RWPE1 (cell line): ENCODE measurements at regions not wholly inside any gene's neighbourhood (a gene's known extent, or its start where the extent isn't known, plus 50 kb on each side); places are given as distances from the start of the nearest gene placed in this dataset.

Source experiments
- CTCF ChIA-PET: fragments of 350-600 bp; sonication (Branson Sonifier 250); formaldehyde crosslinking; extraction: SDS; loops from one replicate; lab custom pipeline; 2021; lab: Yijun Ruan, JAX
- POLR2A ChIA-PET: fragments of 400-600 bp; formaldehyde crosslinking; extraction: SDS; loops from one replicate; lab custom pipeline; 2020; ENCODE audit warnings: antibody characterized with exemption; ENCODE audit not compliant: low non-redundant PET; lab: Yijun Ruan, JAX
- DNase-seq: peaks from one replicate; pipeline ENCODE4 v3.0.0; 2012; ENCODE audit warnings: low spot score
- H3K27ac ChIP-seq: fragments of 450-650 bp; 2 replicates; pipeline ENCODE4 v1.5.1; 2017
- TF ChIP-seq, protein P1 (sequence below): fragments of 450-650 bp; conservative IDR thresholded peaks from 2 replicates; pipeline ENCODE4 v1.5.1; 2017; ENCODE audit warnings: low read depth, mild to moderate bottlenecking

DNA sequence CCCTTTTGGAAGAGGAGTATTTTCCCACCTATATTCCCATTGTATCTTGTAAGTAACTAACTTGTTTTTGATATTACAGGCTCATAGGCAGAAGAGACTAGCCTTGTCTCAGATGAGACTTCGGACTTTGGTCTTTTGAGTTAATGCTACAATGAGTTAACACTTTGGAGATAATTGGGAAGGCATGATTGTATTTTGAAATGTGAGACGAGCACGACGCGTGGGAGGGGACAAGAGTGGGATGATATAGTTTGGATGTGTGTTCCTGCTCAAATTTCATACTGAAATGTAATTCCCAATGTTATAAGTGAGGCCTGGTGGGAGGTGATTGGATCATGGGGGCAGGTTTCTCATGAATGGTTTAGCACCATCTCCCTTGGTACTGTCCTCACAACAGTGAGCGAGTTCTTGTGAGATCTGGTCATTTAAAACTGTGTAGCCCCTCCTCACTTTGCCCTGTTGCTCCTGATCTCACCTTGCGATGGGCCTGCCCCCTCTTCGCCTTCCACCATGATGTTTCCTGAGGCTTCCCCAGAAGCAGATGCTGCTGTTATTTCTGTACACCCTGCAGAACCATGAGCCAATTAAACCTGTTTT lies 721.5 kb upstream of the CTNND2 start:
- ChIA-PET POLR2A (no interaction called here), CTCF (no interaction called here)
- no peak overlapping the region for H3K27ac ChIP-seq
- TF ChIP-seq, protein P1, sequence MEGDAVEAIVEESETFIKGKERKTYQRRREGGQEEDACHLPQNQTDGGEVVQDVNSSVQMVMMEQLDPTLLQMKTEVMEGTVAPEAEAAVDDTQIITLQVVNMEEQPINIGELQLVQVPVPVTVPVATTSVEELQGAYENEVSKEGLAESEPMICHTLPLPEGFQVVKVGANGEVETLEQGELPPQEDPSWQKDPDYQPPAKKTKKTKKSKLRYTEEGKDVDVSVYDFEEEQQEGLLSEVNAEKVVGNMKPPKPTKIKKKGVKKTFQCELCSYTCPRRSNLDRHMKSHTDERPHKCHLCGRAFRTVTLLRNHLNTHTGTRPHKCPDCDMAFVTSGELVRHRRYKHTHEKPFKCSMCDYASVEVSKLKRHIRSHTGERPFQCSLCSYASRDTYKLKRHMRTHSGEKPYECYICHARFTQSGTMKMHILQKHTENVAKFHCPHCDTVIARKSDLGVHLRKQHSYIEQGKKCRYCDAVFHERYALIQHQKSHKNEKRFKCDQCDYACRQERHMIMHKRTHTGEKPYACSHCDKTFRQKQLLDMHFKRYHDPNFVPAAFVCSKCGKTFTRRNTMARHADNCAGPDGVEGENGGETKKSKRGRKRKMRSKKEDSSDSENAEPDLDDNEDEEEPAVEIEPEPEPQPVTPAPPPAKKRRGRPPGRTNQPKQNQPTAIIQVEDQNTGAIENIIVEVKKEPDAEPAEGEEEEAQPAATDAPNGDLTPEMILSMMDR: no peak
- DNase-seq: no peak

DNA sequence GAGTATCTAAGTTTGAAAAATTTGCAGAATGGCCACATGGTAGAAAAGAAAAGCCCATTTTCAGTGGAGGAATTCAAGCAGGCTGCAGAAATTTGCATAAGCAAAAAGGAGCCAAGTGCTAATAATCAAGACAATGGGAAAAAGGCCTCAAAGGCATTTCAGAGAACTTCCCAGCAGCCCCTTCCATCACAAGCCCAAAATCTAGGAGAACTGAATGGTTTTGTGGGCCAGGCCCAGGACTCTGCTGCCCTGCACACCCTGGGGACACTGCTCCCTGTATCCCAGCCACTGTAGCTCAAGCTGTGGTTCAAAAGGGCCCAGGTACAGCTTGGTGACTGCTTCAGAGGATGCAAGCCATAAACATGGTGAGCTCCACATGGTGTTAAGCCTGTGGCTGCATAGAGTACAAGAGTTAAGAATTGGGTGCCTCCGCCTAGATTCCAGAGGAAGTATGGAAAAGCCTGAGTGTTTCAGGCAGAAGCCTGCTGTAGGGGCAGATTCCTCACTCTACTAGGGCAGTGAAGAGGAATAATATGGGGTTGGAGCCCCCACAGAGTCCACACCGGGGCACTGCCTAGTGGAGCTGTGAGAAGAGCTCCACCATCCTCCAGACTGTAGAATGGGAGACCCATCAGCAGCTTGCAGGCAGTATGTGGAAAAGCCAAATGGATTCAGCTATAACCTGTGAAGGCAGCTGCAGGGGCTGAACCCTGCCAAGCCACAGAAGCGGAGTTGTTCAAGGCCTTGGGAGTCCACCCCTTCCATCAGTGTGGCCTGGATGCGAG lies 720.7 kb upstream of the CTNND2 start:
- ChIA-PET CTCF (no interaction called here), POLR2A (no interaction called here)
- TF ChIP-seq, protein P1: no peak
- no peak for DNase-seq
- H3K27ac ChIP-seq: no peak overlapping the region

DNA sequence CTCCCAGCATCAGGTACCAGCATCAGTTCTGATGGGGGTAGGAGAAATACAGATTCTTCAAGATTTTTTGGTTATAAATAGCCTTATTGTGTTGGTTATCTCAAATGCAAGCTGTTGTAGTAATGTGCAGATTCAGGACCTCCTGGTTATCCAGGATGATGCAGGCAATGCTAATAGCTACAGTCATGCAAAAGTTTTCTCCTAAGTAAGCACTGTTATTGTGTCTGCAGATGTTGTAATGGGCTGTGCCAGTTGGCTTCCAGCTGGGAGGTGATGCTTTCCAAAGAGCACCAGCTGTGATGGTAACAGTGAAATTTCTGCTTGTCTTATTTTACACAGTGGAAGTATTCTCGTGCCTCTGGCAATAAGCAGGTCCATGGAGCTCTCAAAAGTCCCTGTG lies 719.2 kb upstream of the CTNND2 start:
- H3K27ac ChIP-seq: no peak overlapping the region
- DNase-seq: no peak
- TF ChIP-seq, protein P1: no peak
- POLR2A ChIA-PET: no interaction called here
- CTCF ChIA-PET: no interaction called here

DNA sequence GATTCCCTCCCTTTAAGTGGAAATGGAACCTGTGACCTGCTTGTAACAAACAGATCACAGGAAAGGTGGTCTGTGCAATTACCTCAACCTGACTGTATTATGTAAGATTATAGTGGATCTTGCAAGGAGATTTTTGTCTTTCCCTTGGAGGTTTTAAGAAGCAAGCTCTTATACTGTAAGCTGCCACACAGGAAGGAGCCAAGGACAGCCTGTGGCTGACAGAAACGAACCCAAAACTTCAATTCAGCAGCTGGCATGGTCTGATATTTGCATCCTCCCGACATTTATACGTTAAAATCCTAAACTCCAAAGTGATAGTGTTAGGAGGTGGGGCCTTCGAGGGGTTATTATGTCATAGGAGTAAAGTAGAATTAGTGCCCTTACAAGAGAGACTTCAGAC lies 711.8 kb upstream of the CTNND2 start:
- ChIA-PET CTCF (no interaction called here), POLR2A (no interaction called here)
- TF ChIP-seq, protein P1: no peak
- no peak for DNase-seq
- no peak overlapping the region for H3K27ac ChIP-seq

DNA sequence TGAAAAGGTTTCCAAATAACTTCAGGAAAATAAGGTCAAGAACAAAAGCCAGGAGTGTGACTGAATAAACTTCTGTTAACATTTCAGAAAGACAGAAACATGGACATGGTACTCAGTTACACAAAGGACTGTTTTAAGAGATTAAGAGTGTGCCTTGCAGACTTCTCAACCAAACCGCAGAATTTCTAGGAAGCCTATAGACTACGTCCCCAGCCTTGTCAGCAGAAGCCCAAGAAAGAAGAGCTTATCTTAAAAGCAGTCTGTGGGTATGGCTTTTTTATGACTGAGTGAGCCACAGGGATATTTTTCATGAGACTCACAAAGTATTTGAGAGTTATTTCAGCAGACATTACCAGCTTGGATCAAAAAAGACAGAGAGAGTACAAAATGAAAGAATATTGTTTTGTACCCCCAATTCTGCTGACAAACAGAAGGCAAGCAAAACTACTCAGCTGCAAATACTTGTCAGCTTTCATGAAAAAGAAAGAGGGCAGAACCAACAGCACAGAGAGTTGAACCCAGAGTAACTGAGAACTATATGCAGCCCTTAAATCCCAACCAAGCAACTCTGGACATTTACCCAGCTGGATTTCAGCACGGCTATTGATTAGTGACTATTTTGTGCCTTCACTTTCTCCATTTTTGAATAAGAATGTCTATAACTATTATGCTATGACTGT lies 711.0 kb upstream of the CTNND2 start:
- DNase-seq: no peak
- POLR2A ChIA-PET: no interaction called here
- TF ChIP-seq, protein P1: no peak
- H3K27ac ChIP-seq: no peak overlapping the region
- CTCF ChIA-PET: interaction anchor here (0.6 kb wide), 1 partner anchor 65 kb away, joined by 4 read pairs; no protein-coding TSS in a partner anchor

DNA sequence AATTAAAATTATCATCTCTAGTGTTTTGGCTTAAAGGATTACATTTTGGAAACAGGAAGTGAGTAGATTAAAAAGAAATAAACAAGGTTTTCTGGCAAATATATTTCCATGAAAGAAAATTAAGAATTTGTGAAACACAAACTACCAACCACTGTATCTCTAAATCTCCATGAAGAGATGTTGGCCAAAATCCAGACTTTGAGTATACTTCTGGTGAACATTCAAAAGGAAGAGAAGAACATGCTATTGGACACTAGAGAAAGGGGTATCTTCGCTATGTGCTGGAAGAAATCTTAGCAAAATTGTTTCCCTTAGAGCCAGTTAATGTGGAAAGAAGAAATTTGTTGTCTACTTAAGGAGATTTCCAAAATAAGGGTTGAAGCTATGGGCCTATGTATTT lies 710.4 kb upstream of the CTNND2 start:
- TF ChIP-seq, protein P1: no peak
- CTCF ChIA-PET: interaction anchor here (0.6 kb wide), 1 partner anchor 64 kb away, joined by 4 read pairs; no protein-coding TSS in a partner anchor
- POLR2A ChIA-PET: no interaction called here
- no peak for DNase-seq
- H3K27ac ChIP-seq: no peak overlapping the region
